ENCODE measurements at regions not wholly inside any gene's neighbourhood (a gene's known extent, or its start where the extent isn't known, plus 50 kb on each side); places are given as distances from the start of the nearest gene placed in this dataset.

GRCh38 chr2:129247751-129248150, 731.7 kb upstream of the RAB6C start:
- Histone ChIP-seq H3K27me3 (ENCODE audit: control insufficient read depth, insufficient read depth, low read length) (no peaks in the 10 kb centered on the region), H2AFZ (ENCODE audit: low read length) (no peak overlapping the region), H3K36me3 (ENCODE audit: control insufficient read depth, insufficient read depth, low read length) (no peaks in the 10 kb centered on the region), H3K4me3 (replicated peaks in 1 of 4; ENCODE audit: control extremely low read depth in 1 of 4, insufficient read depth in 1 of 4, low read depth in 3 of 4, low read length in 4 of 4) (no peak overlapping the region), H3K79me2 (ENCODE audit: control insufficient read depth, insufficient read depth, low read length) (no peaks in the 10 kb centered on the region), H3K9me3 (ENCODE audit: control insufficient read depth, insufficient read depth, low read depth, low read length) (no peaks in the 10 kb centered on the region), H3K27ac (ENCODE audit: insufficient read depth, low read length) (no peak overlapping the region), H3K4me1 (ENCODE audit: control insufficient read depth, extremely low read depth, insufficient read depth, low read length) (no peaks in the 10 kb centered on the region), H3K9ac (ENCODE audit: insufficient read depth, low read length) (no peak overlapping the region), H3K4me2 (ENCODE audit: extremely low read depth, insufficient read depth, low read length) (no peak overlapping the region), H4K20me1 (ENCODE audit: control insufficient read depth, extremely low read depth, insufficient read depth, low read length) (no peaks in the 10 kb centered on the region)
- DNase-seq (ENCODE audit: low read depth in 2 of 2), result no peak
- TF ChIP-seq EZH2 (IDR thresholded peaks at IDR 0.05; ENCODE audit: low read length, missing control alignments) (no peak), CTCF (conservative IDR thresholded peaks at IDR 0.05 in 1 of 2, IDR thresholded peaks at IDR 0.05 in 1 of 2; ENCODE audit: low read depth in 1 of 2, low read length in 2 of 2) (no peak)

- no peaks in the 10 kb centered on the region for H3K27me3 ChIP-seq (ENCODE audit: control insufficient read depth, insufficient read depth, low read length)
- no peaks in the 10 kb centered on the region for H4K20me1 ChIP-seq (ENCODE audit: control insufficient read depth, extremely low read depth, insufficient read depth, low read length)
- H3K4me1 ChIP-seq (ENCODE audit: control insufficient read depth, extremely low read depth, insufficient read depth, low read length), result no peaks in the 10 kb centered on the region
- no peaks in the 10 kb centered on the region for H3K9me3 ChIP-seq (ENCODE audit: control insufficient read depth, insufficient read depth, low read depth, low read length)
- H3K36me3 ChIP-seq (ENCODE audit: control insufficient read depth, insufficient read depth, low read length), result no peaks in the 10 kb centered on the region
- H3K9ac ChIP-seq (ENCODE audit: insufficient read depth, low read length), result no peak overlapping the region
- no peaks in the 10 kb centered on the region for H3K79me2 ChIP-seq (ENCODE audit: control insufficient read depth, insufficient read depth, low read length)
- DNase-seq (ENCODE audit: low read depth in 2 of 2), result peak in 1 of 2 donors; percentile 68
- no peak overlapping the region for H3K27ac ChIP-seq (ENCODE audit: insufficient read depth, low read length)
- TF ChIP-seq CTCF (conservative IDR thresholded peaks at IDR 0.05 in 1 of 2, IDR thresholded peaks at IDR 0.05 in 1 of 2; ENCODE audit: low read depth in 1 of 2, low read length in 2 of 2) (no peak), EZH2 (IDR thresholded peaks at IDR 0.05; ENCODE audit: low read length, missing control alignments) (no peak)
- H3K4me3 ChIP-seq (replicated peaks in 1 of 4; ENCODE audit: control extremely low read depth in 1 of 4, insufficient read depth in 1 of 4, low read depth in 3 of 4, low read length in 4 of 4), result no peak overlapping the region
- no peak overlapping the region for H2AFZ ChIP-seq (ENCODE audit: low read length)
- H3K4me2 ChIP-seq (ENCODE audit: extremely low read depth, insufficient read depth, low read length), result no peak overlapping the region
Measured at GRCh38 chr2:129248198-129248597, 731.3 kb upstream of the RAB6C start.

GRCh38 chr2:129252781-129253460, 726.5 kb upstream of the RAB6C start:
- Histone ChIP-seq H3K9me3 (ENCODE audit: control insufficient read depth, insufficient read depth, low read depth, low read length) (no peaks in the 10 kb centered on the region), H3K27me3 (ENCODE audit: control insufficient read depth, insufficient read depth, low read length) (no peaks in the 10 kb centered on the region), H3K4me3 (replicated peaks in 1 of 4; ENCODE audit: control extremely low read depth in 1 of 4, insufficient read depth in 1 of 4, low read depth in 3 of 4, low read length in 4 of 4) (no peak overlapping the region), H4K20me1 (ENCODE audit: control insufficient read depth, extremely low read depth, insufficient read depth, low read length) (no peaks in the 10 kb centered on the region), H3K9ac (ENCODE audit: insufficient read depth, low read length) (no peak overlapping the region), H3K4me2 (ENCODE audit: extremely low read depth, insufficient read depth, low read length) (no peak overlapping the region), H3K27ac (ENCODE audit: insufficient read depth, low read length) (no peak overlapping the region), H3K4me1 (ENCODE audit: control insufficient read depth, extremely low read depth, insufficient read depth, low read length) (no peaks in the 10 kb centered on the region), H3K79me2 (ENCODE audit: control insufficient read depth, insufficient read depth, low read length) (no peaks in the 10 kb centered on the region), H3K36me3 (ENCODE audit: control insufficient read depth, insufficient read depth, low read length) (no peaks in the 10 kb centered on the region), H2AFZ (ENCODE audit: low read length) (no peak overlapping the region)
- no peak for TF ChIP-seq CTCF (conservative IDR thresholded peaks at IDR 0.05 in 1 of 2, IDR thresholded peaks at IDR 0.05 in 1 of 2; ENCODE audit: low read depth in 1 of 2, low read length in 2 of 2)
- TF ChIP-seq EZH2 (IDR thresholded peaks at IDR 0.05; ENCODE audit: low read length, missing control alignments), result no peak
- no peak for DNase-seq (ENCODE audit: low read depth in 2 of 2)
